ENCODE measurements at regions not wholly inside any gene's neighbourhood (a gene's known extent, or its start where the extent isn't known, plus 50 kb on each side); places are given as distances from the start of the nearest gene placed in this dataset.

DNA sequence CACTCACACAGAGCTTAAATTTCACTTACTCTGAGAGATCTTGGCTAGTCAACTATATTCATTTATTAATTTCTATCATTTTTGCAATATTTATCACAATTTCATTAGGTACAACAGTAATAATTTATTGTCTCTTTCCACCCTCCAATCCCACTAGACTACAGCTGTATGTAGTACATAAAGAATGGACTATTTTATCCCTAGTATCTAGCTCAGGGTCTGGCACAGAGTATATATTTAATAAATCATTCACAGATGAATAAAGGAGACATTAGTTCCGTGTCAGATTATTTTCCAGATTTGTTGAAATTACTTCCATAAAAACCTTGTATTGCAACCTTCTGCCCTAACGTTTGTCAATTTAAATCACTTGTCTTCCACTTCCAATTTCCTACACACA lies 1781.1 kb upstream of the SEL1L start:
- Histone ChIP-seq H3K4me3 (no peak overlapping the region), H3K27me3 (no peaks in the 10 kb centered on the region), H3K27ac (no peak overlapping the region), H3K4me1 (no peaks in the 10 kb centered on the region), H3K36me3 (no peaks in the 10 kb centered on the region), H3K9me3 (no peaks in the 10 kb centered on the region)
- TF ChIP-seq POLR2A (IDR thresholded peaks at IDR 0.05) = no peak
- TF ChIP-seq, protein P1, sequence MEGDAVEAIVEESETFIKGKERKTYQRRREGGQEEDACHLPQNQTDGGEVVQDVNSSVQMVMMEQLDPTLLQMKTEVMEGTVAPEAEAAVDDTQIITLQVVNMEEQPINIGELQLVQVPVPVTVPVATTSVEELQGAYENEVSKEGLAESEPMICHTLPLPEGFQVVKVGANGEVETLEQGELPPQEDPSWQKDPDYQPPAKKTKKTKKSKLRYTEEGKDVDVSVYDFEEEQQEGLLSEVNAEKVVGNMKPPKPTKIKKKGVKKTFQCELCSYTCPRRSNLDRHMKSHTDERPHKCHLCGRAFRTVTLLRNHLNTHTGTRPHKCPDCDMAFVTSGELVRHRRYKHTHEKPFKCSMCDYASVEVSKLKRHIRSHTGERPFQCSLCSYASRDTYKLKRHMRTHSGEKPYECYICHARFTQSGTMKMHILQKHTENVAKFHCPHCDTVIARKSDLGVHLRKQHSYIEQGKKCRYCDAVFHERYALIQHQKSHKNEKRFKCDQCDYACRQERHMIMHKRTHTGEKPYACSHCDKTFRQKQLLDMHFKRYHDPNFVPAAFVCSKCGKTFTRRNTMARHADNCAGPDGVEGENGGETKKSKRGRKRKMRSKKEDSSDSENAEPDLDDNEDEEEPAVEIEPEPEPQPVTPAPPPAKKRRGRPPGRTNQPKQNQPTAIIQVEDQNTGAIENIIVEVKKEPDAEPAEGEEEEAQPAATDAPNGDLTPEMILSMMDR (IDR thresholded peaks at IDR 0.05) = no peak
- ATAC-seq (no peak), DNase-seq (no peak)
- WGBS (ENCODE audit: insufficient coverage, low coverage, low lambda C conversion rate, missing lambda C conversion rate) = 49% methylated on average over 2 of the region's 2 CpGs
- intact Hi-C loops (cut with DNase I) = no loop called here

DNA sequence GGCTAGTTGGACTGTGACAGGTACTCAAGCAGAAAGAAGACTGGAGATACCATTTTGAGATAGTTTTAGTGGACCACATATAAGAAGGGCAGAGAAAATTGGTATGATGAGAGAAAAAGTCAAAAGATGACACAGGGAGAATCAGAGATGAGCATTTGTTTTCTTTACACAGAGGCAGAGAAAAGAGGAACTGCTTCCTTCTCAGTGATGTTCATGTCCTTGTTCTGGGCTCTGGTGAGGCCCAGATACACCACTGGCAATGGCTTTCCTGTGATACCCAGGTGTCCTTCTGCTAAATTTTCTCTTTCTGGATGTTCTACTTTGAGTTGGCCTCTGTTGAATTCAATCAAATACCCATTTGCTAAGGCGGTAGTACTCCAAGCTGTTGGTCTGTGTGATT lies 1782.7 kb upstream of the SEL1L start:
- ATAC-seq (no peak), DNase-seq (no peak)
- H3K9me3 ChIP-seq = no peaks in the 10 kb centered on the region
- 38% methylated on average over 1 of the region's 1 CpG for WGBS (ENCODE audit: insufficient coverage, low coverage, low lambda C conversion rate, missing lambda C conversion rate)
- H3K27me3 ChIP-seq = no peaks in the 10 kb centered on the region
- no peak for TF ChIP-seq POLR2A (IDR thresholded peaks at IDR 0.05)
- TF ChIP-seq, protein P1 (IDR thresholded peaks at IDR 0.05) = no peak
- no peaks in the 10 kb centered on the region for H3K36me3 ChIP-seq
- no peak overlapping the region for H3K4me3 ChIP-seq
- H3K27ac ChIP-seq = no peak overlapping the region
- intact Hi-C loops (cut with DNase I) = no loop called here
- H3K4me1 ChIP-seq = no peaks in the 10 kb centered on the region

DNA sequence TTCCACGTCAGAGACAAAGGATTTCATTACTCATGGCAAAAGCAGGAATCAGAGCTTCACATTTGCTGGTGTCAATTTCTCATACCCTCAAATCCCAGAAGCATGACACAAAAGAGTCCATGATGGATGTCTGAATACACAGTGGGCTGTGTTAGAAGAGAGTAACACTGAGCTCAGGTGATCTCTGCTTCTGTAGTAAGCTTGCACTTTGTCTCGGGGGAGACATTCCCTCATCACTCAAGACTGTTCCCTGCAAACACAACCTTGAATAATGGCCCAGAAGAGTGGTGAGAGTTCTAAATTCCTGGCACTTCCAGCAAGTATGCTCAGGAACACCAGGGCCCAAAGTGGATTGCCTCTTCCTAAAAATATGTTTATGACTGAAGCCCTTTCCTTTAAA lies 1787.2 kb upstream of the SEL1L start:
- DNase-seq (no peak), ATAC-seq (no peak)
- intact Hi-C loops (cut with DNase I) = no loop called here
- no peaks in the 10 kb centered on the region for H3K27me3 ChIP-seq
- TF ChIP-seq, protein P1 (IDR thresholded peaks at IDR 0.05) = no peak
- TF ChIP-seq POLR2A (IDR thresholded peaks at IDR 0.05) = no peak
- no peak overlapping the region for H3K27ac ChIP-seq
- WGBS (ENCODE audit: insufficient coverage, low coverage, low lambda C conversion rate, missing lambda C conversion rate) = 46% methylated on average over 2 of the region's 2 CpGs
- H3K36me3 ChIP-seq = no peaks in the 10 kb centered on the region
- H3K4me3 ChIP-seq = no peak overlapping the region
- no peaks in the 10 kb centered on the region for H3K9me3 ChIP-seq
- no peaks in the 10 kb centered on the region for H3K4me1 ChIP-seq

DNA sequence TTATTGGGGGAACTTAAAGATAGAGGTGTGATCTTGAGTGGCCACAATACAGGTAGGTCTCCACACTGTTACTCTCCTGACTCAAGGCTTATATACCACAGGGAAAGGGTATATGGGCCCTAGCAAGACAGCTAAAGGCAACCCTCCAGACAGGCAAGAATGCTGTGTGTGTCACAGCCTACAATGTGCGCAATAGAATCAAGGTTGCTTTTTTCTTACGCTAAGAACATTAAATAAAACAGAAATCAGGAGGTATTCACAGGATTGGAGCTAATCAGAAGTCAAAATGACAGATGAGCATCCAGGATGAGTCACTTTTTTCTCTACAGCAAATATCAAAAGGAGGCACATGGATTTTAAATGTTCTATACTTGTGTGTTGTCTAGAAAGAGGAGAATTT lies 1797.9 kb upstream of the SEL1L start:
- Histone ChIP-seq H3K36me3 (no peaks in the 10 kb centered on the region), H3K9me3 (no peaks in the 10 kb centered on the region), H3K27me3 (no peaks in the 10 kb centered on the region), H3K4me1 (no peaks in the 10 kb centered on the region), H3K27ac (no peak overlapping the region), H3K4me3 (no peak overlapping the region)
- WGBS (ENCODE audit: insufficient coverage, low coverage, low lambda C conversion rate, missing lambda C conversion rate) = 71% methylated on average over 2 of the region's 2 CpGs
- intact Hi-C loops (cut with DNase I) = no loop called here
- TF ChIP-seq, protein P1 (IDR thresholded peaks at IDR 0.05) = no peak
- no peak for TF ChIP-seq POLR2A (IDR thresholded peaks at IDR 0.05)
- ATAC-seq (no peak), DNase-seq (no peak)

DNA sequence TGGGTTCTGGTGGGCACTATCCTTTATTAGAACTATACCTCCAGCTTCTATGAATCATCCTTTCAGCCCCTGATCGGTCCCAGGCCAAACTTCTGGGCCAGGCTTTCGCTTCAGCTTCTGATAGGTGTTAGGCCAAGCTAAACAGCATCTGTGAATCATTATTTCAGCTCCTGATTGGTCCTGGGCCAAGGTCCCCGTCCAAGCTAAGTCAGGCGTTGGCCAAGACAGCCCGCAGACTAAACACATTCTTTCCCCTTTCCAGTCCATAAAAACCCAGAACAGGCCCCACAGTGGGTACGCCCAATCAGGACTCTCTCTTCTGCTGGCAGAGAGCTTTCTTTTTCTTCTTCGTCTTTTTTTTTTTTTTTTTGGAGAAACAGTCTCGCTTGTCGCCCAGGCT lies 1808.9 kb upstream of the SEL1L start:
- H3K4me1 ChIP-seq = no peaks in the 10 kb centered on the region
- H3K27ac ChIP-seq = no peak overlapping the region
- H3K27me3 ChIP-seq = no peaks in the 10 kb centered on the region
- no peak for DNase-seq
- H3K36me3 ChIP-seq = no peaks in the 10 kb centered on the region
- intact Hi-C loops (cut with DNase I) = no loop called here
- 72% methylated on average over 7 of the region's 9 CpGs for WGBS (ENCODE audit: insufficient coverage, low coverage, low lambda C conversion rate, missing lambda C conversion rate)
- no peak for ATAC-seq
- no peaks in the 10 kb centered on the region for H3K9me3 ChIP-seq
- no peak for TF ChIP-seq POLR2A (IDR thresholded peaks at IDR 0.05)
- TF ChIP-seq, protein P1 (IDR thresholded peaks at IDR 0.05) = no peak
- no peak overlapping the region for H3K4me3 ChIP-seq
